HepG2 (cell line): ENCODE measurements at regions not wholly inside any gene's neighbourhood (a gene's known extent, or its start where the extent isn't known, plus 50 kb on each side); places are given as distances from the start of the nearest gene placed in this dataset.

Experiments
- ATAC-seq: fragments of 200-7000 bp; cut with Tn5 transposase; 3 replicates; pipeline ENCODE4 v1.9.1; 2020; ENCODE audit warnings: mild to moderate bottlenecking, moderate library complexity
- BruUV-seq: library from RNA; stranded (reverse); fragments of 400-500 nt; replicated peaks from 2 replicates; lab custom pipeline; 2021; lab: Mats Ljungman, UMichigan
- CTCF ChIA-PET: fragments of 300-600 bp; formaldehyde crosslinking; extraction: SDS; loops from one replicate; lab custom pipeline; 2021; ENCODE audit warnings: low total read pairs, inconsistent platforms, low intra/inter-chr PET ratio; lab: Yijun Ruan, JAX
- POLR2A ChIA-PET: fragments of 350-600 bp; sonication (Branson Sonifier 250); formaldehyde crosslinking; loops from one replicate; lab custom pipeline; 2020; ENCODE audit warnings: antibody characterized with exemption, inconsistent platforms; lab: Yijun Ruan, JAX
- DNase-seq: peaks from one replicate; pipeline ENCODE4 v3.0.0-alpha.2; 2015; ENCODE audit warnings: low spot score
- FAIRE-seq: peaks from 3 replicates; lab custom pipeline; 2011; peaks lifted over from hg19 to GRCh38; lab: Jason Lieb, UNC
- H2AFZ ChIP-seq: one replicate; pipeline ENCODE4 v1.6.1; 2011; ENCODE audit warnings: low read length, inconsistent platforms
- H3K27ac ChIP-seq: fragments of 300-600 bp; 3 replicates; pipeline ENCODE4 v1.8.0; 2011; ENCODE audit warnings: mixed run types, mild to moderate bottlenecking, mixed read lengths, low read length, inconsistent platforms; ENCODE audit not compliant: insufficient read depth; ENCODE audit errors: extremely low read length
- H3K27me3 ChIP-seq, 2 experiments: fragments of 200-600 bp in 1 of 2; 2 replicates in 1 of 2; 3 replicates in 1 of 2; pipeline versions ENCODE4 v1.6.0 to v1.8.0; 2011; ENCODE audit warnings: low read length in 2 of 2, mild to moderate bottlenecking in 2 of 2, moderate library complexity in 2 of 2, inconsistent platforms in 1 of 2; ENCODE audit not compliant: insufficient read depth in 2 of 2, control insufficient read depth in 1 of 2
- H3K36me3 ChIP-seq, 2 experiments: fragments of 200-600 bp in 1 of 2; replicated peaks in 1 of 2; 2 replicates in 1 of 2; 3 replicates in 1 of 2; pipeline versions ENCODE4 v1.5.1 to v1.8.0; 2011; ENCODE audit warnings: low read length in 2 of 2, inconsistent platforms in 1 of 2; ENCODE audit not compliant: insufficient read depth in 2 of 2, control insufficient read depth in 1 of 2
- H3K4me1 ChIP-seq: 2 replicates; pipeline ENCODE4 v1.5.1; 2012; ENCODE audit warnings: low read length, inconsistent platforms; ENCODE audit not compliant: insufficient read depth
- H3K4me2 ChIP-seq: 2 replicates; pipeline ENCODE4 v1.6.0; 2011; ENCODE audit warnings: low read depth, low read length, inconsistent platforms
- H3K4me3 ChIP-seq, 3 experiments: fragments of 200-600 bp in 1 of 3; sonication (generic), shearing (Covaris generic) in 1 of 3; replicated peaks in 1 of 3; 2 replicates each; pipeline ENCODE4 v1.5.1; 2011 to 2016; ENCODE audit warnings: low read length in 3 of 3, inconsistent platforms in 2 of 3, low read depth in 2 of 3, mild to moderate bottlenecking in 2 of 3, control low read depth in 1 of 3, mixed read lengths in 1 of 3; ENCODE audit not compliant: insufficient read depth in 1 of 3
- H3K79me2 ChIP-seq: one replicate; pipeline ENCODE4 v1.6.1; 2011; ENCODE audit warnings: low read length, inconsistent platforms; ENCODE audit not compliant: insufficient read depth
- H3K9ac ChIP-seq: 2 replicates; pipeline ENCODE4 v1.6.0; 2011; ENCODE audit warnings: mild to moderate bottlenecking, low read depth, low read length, inconsistent platforms; ENCODE audit not compliant: insufficient read depth
- H3K9me3 ChIP-seq: 2 replicates; pipeline ENCODE4 v1.5.1; 2012; ENCODE audit warnings: mild to moderate bottlenecking, low read length
- H4K20me1 ChIP-seq: 2 replicates; pipeline ENCODE4 v1.6.0; 2011; ENCODE audit warnings: inconsistent platforms, mild to moderate bottlenecking, low read length, moderate library complexity; ENCODE audit not compliant: insufficient read depth
- FOXK2 ChIP-seq: fragments of 450-650 bp; IDR thresholded peaks from 2 replicates; pipeline ENCODE4 v1.6.1; 2016
- FOXO1 ChIP-seq: sonication (generic); formaldehyde crosslinking; IDR thresholded peaks from 2 replicates; pipeline ENCODE4 v1.4.0; 2020; ENCODE audit warnings: missing genetic modification reagents
- PRPF4 ChIP-seq: fragments of 200-400 bp; formaldehyde crosslinking; IDR thresholded peaks from 2 replicates; pipeline ENCODE4 v1.6.1; 2016; ENCODE audit warnings: low read length, low read depth; ENCODE audit not compliant: poor library complexity, severe bottlenecking
- SRSF1 ChIP-seq: fragments of 200-400 bp; formaldehyde crosslinking; optimal IDR thresholded peaks from 2 replicates; pipeline ENCODE3; 2017; ENCODE audit warnings: mild to moderate bottlenecking, low read depth, low read length, moderate library complexity
- U2AF1 ChIP-seq: fragments of 200-400 bp; formaldehyde crosslinking; optimal IDR thresholded peaks from 2 replicates; pipeline ENCODE3; 2017; ENCODE audit warnings: mild to moderate bottlenecking, low read depth, low read length
- YEATS2 ChIP-seq: sonication (generic); formaldehyde crosslinking; IDR thresholded peaks from 2 replicates; pipeline ENCODE4 v1.4.0; 2020; ENCODE audit warnings: missing genetic modification reagents, borderline replicate concordance
- ZFP62 ChIP-seq: sonication (generic); formaldehyde crosslinking; IDR thresholded peaks from 2 replicates; pipeline ENCODE4 v1.4.0; 2020; ENCODE audit warnings: missing genetic modification reagents
- ZNF749 ChIP-seq: sonication (generic); formaldehyde crosslinking; IDR thresholded peaks from 2 replicates; pipeline ENCODE4 v1.8.0; 2022; ENCODE audit warnings: mild to moderate bottlenecking, missing genetic modification reagents, moderate library complexity, borderline replicate concordance
- WGBS: methylation state at CpG from one replicate; pipeline ENCODE4 v1.1.6; 2017; ENCODE audit warnings: low lambda C conversion rate; 5-methylcytosine and 5-hydroxymethylcytosine counted together
- in situ Hi-C: cut with HindIII; loops from 2 replicates; pipeline ENCODE4 v1.10.0; 2017; ENCODE audit warnings: low pct_unique_long_range_greater_than_20kb; ENCODE audit not compliant: extremely low pct_ligation_motif_present
- intact Hi-C: fragments of 100-400 bp; cut with micrococcal nuclease; formaldehyde crosslinking; loops from one replicate; pipeline ENCODE4 v1.10.0; 2022; ENCODE audit not compliant: unreplicated experiment
- TF ChIP-seq, protein P1 (sequence below): sonication (generic); formaldehyde crosslinking; IDR thresholded peaks from 2 replicates; pipeline ENCODE4 v1.4.0; 2020; ENCODE audit warnings: missing genetic modification reagents, low read depth, mild to moderate bottlenecking, borderline replicate concordance
- TF ChIP-seq, protein P2 (sequence below): sonication (generic); formaldehyde crosslinking; IDR thresholded peaks from 2 replicates; pipeline ENCODE4 v1.4.0; 2020; ENCODE audit warnings: missing genetic modification reagents
- TF ChIP-seq, protein P3 (sequence below): sonication (generic); formaldehyde crosslinking; IDR thresholded peaks from 2 replicates; pipeline ENCODE4 v1.9.0; 2021; ENCODE audit warnings: missing genetic modification reagents, borderline replicate concordance

DNA sequence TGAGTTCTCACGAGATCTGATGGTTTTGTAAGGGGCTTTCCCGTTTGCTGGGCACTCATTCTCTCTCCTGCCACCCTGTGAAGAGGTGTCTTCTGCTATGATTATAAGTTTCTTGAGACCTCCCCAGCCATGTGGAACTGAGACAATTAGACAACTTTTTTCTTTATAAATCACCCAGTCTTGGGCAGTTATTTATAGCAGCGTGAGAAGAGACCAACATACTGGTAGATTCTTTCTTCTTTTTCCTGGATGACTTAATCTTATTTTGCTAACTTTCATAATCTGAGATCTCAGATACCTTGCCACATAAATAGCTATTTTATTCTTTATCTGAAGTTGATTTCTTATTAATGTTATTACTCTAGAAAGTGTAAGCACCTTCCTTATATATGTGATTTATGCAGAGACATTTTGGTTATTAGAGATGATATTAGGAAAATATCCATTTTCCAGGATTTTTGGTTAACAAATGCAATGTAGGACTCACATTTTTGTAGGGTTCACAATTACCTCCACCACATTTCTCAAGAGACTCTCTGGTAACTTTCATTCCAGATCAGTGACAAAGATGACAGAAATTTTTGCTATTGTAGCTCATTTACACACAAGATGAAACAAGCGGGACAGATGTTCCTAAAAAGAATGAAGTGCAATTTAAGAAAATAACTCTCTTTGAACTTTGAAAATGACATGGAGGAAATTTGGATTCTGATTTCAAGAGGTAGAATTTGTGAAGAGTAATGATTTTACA is 97.9 kb upstream of the RND3 start:
- Histone ChIP-seq H3K4me3 (no peak overlapping the region), H2AFZ (no peak overlapping the region), H4K20me1 (no peaks in the 10 kb centered on the region), H3K27me3 (no peaks in the 10 kb centered on the region; a peak in 1 of 5 replicates), H3K36me3 (no peaks in the 10 kb centered on the region), H3K27ac (no peak overlapping the region), H3K4me1 (no peaks in the 10 kb centered on the region), H3K9me3 (no peaks in the 10 kb centered on the region; the same call in 1 of the 2 replicates), H3K4me2 (no peak overlapping the region), H3K79me2 (no peaks in the 10 kb centered on the region), H3K9ac (no peak overlapping the region)
- TF ChIP-seq U2AF1 (no peak), YEATS2 (CRISPR knock-in tag) (no peak), ZFP62 (CRISPR knock-in tag) (no peak)
- TF ChIP-seq, protein P1, sequence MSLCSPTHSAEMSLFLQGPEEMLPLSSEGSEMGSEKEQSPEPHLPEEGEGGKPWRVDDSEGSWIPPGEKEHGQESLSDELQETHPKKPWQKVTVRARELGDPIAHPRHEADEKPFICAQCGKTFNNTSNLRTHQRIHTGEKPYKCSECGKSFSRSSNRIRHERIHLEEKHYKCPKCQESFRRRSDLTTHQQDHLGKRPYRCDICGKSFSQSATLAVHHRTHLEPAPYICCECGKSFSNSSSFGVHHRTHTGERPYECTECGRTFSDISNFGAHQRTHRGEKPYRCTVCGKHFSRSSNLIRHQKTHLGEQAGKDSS (CRISPR knock-in tag): no peak
- intact Hi-C loops (no loop called here), in situ Hi-C loops (no loop called here)
- CTCF ChIA-PET: no interaction called here
- ATAC-seq (no peak), DNase-seq (no peak), FAIRE-seq (no peak)
- WGBS: 27% methylated on average over 4 of the region's 4 CpGs
- POLR2A ChIA-PET: no interaction called here
- no TSS peak for BruUV-seq

DNA sequence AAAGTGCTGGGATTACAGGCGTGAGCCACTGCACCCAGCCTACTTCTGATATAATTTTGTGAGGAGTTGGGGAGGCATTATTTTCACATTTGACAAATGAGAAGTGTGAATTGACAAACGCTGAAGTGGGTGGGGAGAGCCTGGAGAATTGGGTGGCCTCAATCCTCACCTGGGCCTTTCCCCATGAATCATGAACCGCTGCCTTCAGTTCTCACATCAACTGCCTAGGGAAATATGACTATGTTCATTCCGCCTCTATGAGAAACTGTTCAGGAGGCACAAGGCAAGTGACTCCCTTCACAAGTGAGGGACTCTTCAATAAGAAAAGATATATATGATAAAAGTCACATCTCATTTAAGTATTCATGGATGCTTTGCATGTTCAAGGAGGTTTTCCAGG is 96.6 kb upstream of the RND3 start:
- CTCF ChIA-PET: no interaction called here
- peaks cover 7% of the 10 kb centered on the region for H3K9me3 ChIP-seq
- no peak overlapping the region for H3K27ac ChIP-seq
- WGBS: 35% methylated on average over 4 of the region's 4 CpGs
- no peaks in the 10 kb centered on the region for H3K36me3 ChIP-seq
- no peak overlapping the region for H3K4me2 ChIP-seq
- H3K9ac ChIP-seq: no peak overlapping the region
- H3K27me3 ChIP-seq: no peaks in the 10 kb centered on the region; a peak in 1 of 5 replicates
- DNase-seq (no peak), ATAC-seq (no peak), FAIRE-seq (no peak)
- in situ Hi-C loops: no loop called here
- no peak overlapping the region for H2AFZ ChIP-seq
- no TSS peak for BruUV-seq
- no peak overlapping the region for H3K4me3 ChIP-seq
- H3K4me1 ChIP-seq: no peaks in the 10 kb centered on the region
- TF ChIP-seq FOXK2 (no peak), FOXO1 (no peak), ZNF749 (CRISPR knock-in tag) (no peak), SRSF1 (no peak), PRPF4 (no peak)
- TF ChIP-seq, protein P2, sequence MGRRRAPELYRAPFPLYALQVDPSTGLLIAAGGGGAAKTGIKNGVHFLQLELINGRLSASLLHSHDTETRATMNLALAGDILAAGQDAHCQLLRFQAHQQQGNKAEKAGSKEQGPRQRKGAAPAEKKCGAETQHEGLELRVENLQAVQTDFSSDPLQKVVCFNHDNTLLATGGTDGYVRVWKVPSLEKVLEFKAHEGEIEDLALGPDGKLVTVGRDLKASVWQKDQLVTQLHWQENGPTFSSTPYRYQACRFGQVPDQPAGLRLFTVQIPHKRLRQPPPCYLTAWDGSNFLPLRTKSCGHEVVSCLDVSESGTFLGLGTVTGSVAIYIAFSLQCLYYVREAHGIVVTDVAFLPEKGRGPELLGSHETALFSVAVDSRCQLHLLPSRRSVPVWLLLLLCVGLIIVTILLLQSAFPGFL (CRISPR knock-in tag): no peak
- TF ChIP-seq, protein P3, sequence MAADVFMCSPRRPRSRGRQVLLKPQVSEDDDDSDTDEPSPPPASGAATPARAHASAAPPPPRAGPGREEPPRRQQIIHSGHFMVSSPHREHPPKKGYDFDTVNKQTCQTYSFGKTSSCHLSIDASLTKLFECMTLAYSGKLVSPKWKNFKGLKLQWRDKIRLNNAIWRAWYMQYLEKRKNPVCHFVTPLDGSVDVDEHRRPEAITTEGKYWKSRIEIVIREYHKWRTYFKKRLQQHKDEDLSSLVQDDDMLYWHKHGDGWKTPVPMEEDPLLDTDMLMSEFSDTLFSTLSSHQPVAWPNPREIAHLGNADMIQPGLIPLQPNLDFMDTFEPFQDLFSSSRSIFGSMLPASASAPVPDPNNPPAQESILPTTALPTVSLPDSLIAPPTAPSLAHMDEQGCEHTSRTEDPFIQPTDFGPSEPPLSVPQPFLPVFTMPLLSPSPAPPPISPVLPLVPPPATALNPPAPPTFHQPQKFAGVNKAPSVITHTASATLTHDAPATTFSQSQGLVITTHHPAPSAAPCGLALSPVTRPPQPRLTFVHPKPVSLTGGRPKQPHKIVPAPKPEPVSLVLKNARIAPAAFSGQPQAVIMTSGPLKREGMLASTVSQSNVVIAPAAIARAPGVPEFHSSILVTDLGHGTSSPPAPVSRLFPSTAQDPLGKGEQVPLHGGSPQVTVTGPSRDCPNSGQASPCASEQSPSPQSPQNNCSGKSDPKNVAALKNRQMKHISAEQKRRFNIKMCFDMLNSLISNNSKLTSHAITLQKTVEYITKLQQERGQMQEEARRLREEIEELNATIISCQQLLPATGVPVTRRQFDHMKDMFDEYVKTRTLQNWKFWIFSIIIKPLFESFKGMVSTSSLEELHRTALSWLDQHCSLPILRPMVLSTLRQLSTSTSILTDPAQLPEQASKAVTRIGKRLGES: no peak
- H4K20me1 ChIP-seq: no peaks in the 10 kb centered on the region
- POLR2A ChIA-PET: no interaction called here
- intact Hi-C loops: no loop called here
- no peaks in the 10 kb centered on the region for H3K79me2 ChIP-seq
